CD4-positive, alpha-beta T cell (primary cell): ENCODE measurements at regions not wholly inside any gene's neighbourhood (a gene's known extent, or its start where the extent isn't known, plus 50 kb on each side); places are given as distances from the start of the nearest gene placed in this dataset.
"Not testable (repeated sequence)": the region's sequence is repeated elsewhere in the genome, so short reads cannot be mapped to it uniquely, and the experiment has no call there.

Experiments
- ATAC-seq: fragments of 200-7000 bp; cut with Tn5 transposase; one replicate; pipeline ENCODE4 v1.10.0; 2022; ENCODE audit warnings: mild to moderate bottlenecking; ENCODE audit not compliant: poor library complexity
- CTCF ChIA-PET: fragments of 350-600 bp; sonication (Branson Sonifier 250); formaldehyde crosslinking; loops from one replicate; lab custom pipeline; 2021; ENCODE audit warnings: antibody characterized with exemption, inconsistent platforms; lab: Charles Lee
- POLR2A ChIA-PET: fragments of 350-600 bp; sonication (Branson Sonifier 250); formaldehyde crosslinking; loops from one replicate; lab custom pipeline; 2021; ENCODE audit warnings: antibody characterized with exemption, inconsistent platforms; lab: Charles Lee
- DNase-seq, 14 experiments: peaks; one replicate each; pipeline ENCODE4 v3.0.0-alpha.2; 2013 to 2020; ENCODE audit warnings: mixed read lengths in 2 of 14
- H3K27ac ChIP-seq, 2 donors: one replicate each; pipeline versions ENCODE4 v1.5.1 to v1.7.0; 2013; ENCODE audit warnings: low read length in 2 of 2, low read depth in 1 of 2, mild to moderate bottlenecking in 1 of 2
- H3K27me3 ChIP-seq, 2 experiments: 1 replicate in 1 of 2; 2 replicates in 1 of 2; pipeline versions ENCODE4 v1.6.1 to v1.7.0; 2013; ENCODE audit warnings: low read length in 2 of 2, control low read depth in 1 of 2, mild to moderate bottlenecking in 1 of 2, moderate library complexity in 1 of 2; ENCODE audit not compliant: insufficient read depth in 2 of 2, control insufficient read depth in 1 of 2
- H3K36me3 ChIP-seq: one replicate; pipeline ENCODE4 v1.6.1; 2013; ENCODE audit warnings: low read length, control low read depth; ENCODE audit not compliant: insufficient read depth
- H3K4me1 ChIP-seq: one replicate; pipeline ENCODE4 v1.6.1; 2013; ENCODE audit warnings: low read length, control low read depth; ENCODE audit not compliant: insufficient read depth
- H3K4me3 ChIP-seq: one replicate; pipeline ENCODE4 v1.5.1; 2013; ENCODE audit warnings: mild to moderate bottlenecking, low read length, moderate library complexity
- H3K9me3 ChIP-seq, 2 experiments: 1 replicate in 1 of 2; 2 replicates in 1 of 2; pipeline versions ENCODE4 v1.6.1 to v1.7.0; 2013; ENCODE audit warnings: low read length in 2 of 2, mild to moderate bottlenecking in 2 of 2, control low read depth in 1 of 2, moderate library complexity in 1 of 2; ENCODE audit not compliant: control insufficient read depth in 1 of 2, insufficient read depth in 1 of 2
- H3K27ac Mint-ChIP-seq: one replicate; pipeline ENCODE4 v1.8.0; 2020; ENCODE audit warnings: mixed read lengths
- H3K27me3 Mint-ChIP-seq: one replicate; pipeline ENCODE4 v1.8.0; 2021; ENCODE audit warnings: mixed read lengths
- H3K36me3 Mint-ChIP-seq: one replicate; pipeline ENCODE4 v1.8.0; 2021; ENCODE audit warnings: low read depth, mixed read lengths
- H3K4me1 Mint-ChIP-seq: one replicate; pipeline ENCODE4 v1.8.0; 2021; ENCODE audit warnings: low read depth, mixed read lengths
- H3K4me3 Mint-ChIP-seq: one replicate; pipeline ENCODE4 v1.8.0; 2020; ENCODE audit warnings: mild to moderate bottlenecking, mixed read lengths
- H3K9me3 Mint-ChIP-seq: one replicate; pipeline ENCODE4 v1.8.0; 2020; ENCODE audit warnings: mixed read lengths
- intact Hi-C, 2 experiments: fragments of 100-400 bp; cut with DNase I in 1 of 2; cut with micrococcal nuclease in 1 of 2; formaldehyde crosslinking; loops; one replicate each; pipeline versions ENCODE4 v1.15.1 to v1.9.0; 2023 to 2025; cut with DNase I, micrococcal nuclease
- TF ChIP-seq, protein P1 (sequence below): fragments of 200-600 bp; IDR thresholded peaks from one replicate; pipeline ENCODE4 v1.8.0; 2022; ENCODE audit warnings: antibody characterized with exemption, mild to moderate bottlenecking

DNA sequence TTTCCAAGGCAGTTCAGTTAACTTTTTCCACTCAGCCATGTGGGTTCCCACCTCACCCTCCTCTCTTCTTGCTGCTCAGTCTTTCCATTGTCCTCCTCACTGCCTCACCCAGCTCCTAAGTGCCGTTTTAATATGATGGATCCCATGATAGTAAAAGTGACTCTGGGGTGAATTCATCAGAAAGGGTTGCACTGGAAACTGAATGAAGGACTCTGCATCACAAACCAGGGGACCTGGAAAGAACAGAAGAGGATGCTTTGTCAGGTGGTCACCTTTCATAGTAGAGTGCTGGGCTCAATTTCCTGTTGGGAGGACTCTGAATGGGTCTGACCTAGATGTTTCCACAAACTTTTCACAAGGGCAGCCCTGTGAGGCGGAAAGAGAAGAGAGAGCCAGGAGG, 67.8 kb upstream of the SLC8A3 start:
- no peaks in the 10 kb centered on the region for H3K36me3 ChIP-seq
- Mint-ChIP-seq H3K4me1 (no peaks in the 10 kb centered on the region), H3K36me3 (no peaks in the 10 kb centered on the region), H3K9me3 (no peaks in the 10 kb centered on the region), H3K27me3 (peaks cover 67% of the 10 kb centered on the region), H3K4me3 (no peak overlapping the region), H3K27ac (no peak overlapping the region)
- TF ChIP-seq, protein P1, sequence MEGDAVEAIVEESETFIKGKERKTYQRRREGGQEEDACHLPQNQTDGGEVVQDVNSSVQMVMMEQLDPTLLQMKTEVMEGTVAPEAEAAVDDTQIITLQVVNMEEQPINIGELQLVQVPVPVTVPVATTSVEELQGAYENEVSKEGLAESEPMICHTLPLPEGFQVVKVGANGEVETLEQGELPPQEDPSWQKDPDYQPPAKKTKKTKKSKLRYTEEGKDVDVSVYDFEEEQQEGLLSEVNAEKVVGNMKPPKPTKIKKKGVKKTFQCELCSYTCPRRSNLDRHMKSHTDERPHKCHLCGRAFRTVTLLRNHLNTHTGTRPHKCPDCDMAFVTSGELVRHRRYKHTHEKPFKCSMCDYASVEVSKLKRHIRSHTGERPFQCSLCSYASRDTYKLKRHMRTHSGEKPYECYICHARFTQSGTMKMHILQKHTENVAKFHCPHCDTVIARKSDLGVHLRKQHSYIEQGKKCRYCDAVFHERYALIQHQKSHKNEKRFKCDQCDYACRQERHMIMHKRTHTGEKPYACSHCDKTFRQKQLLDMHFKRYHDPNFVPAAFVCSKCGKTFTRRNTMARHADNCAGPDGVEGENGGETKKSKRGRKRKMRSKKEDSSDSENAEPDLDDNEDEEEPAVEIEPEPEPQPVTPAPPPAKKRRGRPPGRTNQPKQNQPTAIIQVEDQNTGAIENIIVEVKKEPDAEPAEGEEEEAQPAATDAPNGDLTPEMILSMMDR: no peak
- H3K27me3 ChIP-seq: peaks cover 27 to 41% of the 10 kb centered on the region in 2 experiments
- no peak for ATAC-seq
- intact Hi-C loops: no loop called here
- H3K27ac ChIP-seq: no peak overlapping the region
- ChIA-PET POLR2A (no interaction called here), CTCF (no interaction called here)
- no peak for DNase-seq
- peaks cover 8% of the 10 kb centered on the region for H3K4me1 ChIP-seq
- no peak overlapping the region for H3K4me3 ChIP-seq
- H3K9me3 ChIP-seq: peaks cover 0 to 9% of the 10 kb centered on the region in 2 experiments

DNA sequence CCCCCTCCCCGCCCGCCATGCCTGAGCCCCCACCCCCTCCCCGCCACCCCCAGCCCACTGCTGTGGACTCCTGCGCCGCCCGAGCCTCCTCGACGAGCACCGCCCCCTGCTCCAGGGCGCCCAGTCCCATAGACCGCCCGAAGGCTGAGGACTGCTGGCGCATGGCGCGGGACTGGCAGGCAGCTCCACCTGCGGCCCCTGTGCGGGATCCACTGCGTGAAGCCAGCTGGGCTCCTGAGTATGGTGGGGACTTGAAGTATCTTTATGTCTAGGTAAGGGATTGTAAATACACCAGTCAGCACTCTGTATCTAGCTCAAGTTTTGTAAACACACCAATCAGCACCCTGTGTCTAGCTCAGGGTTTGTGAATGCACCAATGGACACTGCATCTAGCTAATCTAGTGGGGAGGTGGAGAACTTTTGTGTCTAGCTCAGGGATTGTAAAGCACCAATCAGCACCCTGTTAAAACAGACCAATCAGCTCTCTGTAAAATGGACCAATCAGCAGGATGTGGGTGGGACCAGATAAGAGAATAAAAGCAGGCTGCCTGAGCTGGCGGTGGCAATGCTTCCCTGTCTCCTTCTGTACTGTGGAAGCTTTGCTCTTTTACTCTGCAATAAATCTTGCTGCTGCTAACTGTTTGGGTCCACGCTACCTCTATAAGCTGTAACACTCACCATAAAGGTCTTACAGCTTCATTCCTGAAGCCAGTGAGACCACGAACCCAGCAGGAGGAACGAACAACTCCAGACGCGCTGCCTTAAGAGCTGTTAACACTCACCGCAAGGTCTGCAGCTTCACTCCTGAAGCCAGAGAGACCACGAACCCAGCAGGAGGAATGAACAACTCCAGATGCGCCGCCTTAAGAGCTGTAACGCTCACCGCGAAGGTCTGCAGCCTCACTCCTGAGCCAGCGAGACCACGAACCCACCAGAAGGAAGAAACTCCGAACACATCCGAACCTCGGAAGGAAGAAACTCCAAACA, 66.6 kb upstream of the SLC8A3 start:
- H3K36me3 Mint-ChIP-seq, H3K27ac ChIP-seq, H3K27ac Mint-ChIP-seq, H3K9me3 ChIP-seq, POLR2A ChIA-PET, CTCF ChIA-PET, H3K4me1 ChIP-seq, H3K4me1 Mint-ChIP-seq, intact Hi-C loops, H3K36me3 ChIP-seq, H3K9me3 Mint-ChIP-seq: not testable (repeated sequence)
- H3K27me3 Mint-ChIP-seq: peaks cover 71% of the 10 kb centered on the region
- peak in 5 of 14 experiments; percentile 6 to 62 (median 28) for DNase-seq
- H3K4me3 ChIP-seq: peak overlapping the region; percentile 40
- peaks cover 27 to 49% of the 10 kb centered on the region in 2 experiments for H3K27me3 ChIP-seq
- H3K4me3 Mint-ChIP-seq: peak overlapping the region; percentile 82
- ATAC-seq: peak; percentile 55

DNA sequence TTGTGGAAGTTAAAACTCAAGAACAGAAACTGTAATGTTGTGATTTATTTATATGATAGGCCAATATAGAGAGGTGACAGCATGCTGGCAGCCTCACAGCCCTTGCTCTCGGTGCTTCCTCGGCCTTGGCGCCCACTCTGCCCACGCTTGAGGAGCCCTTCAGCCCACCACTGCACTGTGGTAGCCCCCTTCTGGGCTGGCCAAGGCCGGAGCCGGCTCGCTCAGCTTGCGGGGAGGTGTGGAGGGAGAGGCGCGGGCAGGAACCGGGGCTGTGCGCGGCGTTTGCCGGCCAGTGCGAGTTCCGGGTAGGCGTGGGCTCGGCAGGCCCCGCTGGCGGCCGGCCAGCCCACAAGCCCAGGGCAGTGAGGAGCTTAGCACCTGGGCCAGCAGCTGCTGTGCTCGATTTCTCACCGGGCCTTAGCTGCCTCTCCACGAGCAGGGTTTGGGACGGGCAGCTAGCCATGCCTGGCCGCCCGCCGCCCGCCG, 65.8 kb upstream of the SLC8A3 start:
- POLR2A ChIA-PET: no interaction called here
- H3K4me3 ChIP-seq: peak overlapping the region; percentile 20
- Mint-ChIP-seq H3K27ac (no peak overlapping the region), H3K4me3 (no peak overlapping the region), H3K9me3 (no peaks in the 10 kb centered on the region), H3K27me3 (peaks cover 79% of the 10 kb centered on the region), H3K36me3 (no peaks in the 10 kb centered on the region), H3K4me1 (no peaks in the 10 kb centered on the region)
- peaks cover 8% of the 10 kb centered on the region for H3K4me1 ChIP-seq
- peak in 2 of 14 experiments; percentile 12 to 31 for DNase-seq
- H3K27me3 ChIP-seq: peaks cover 29 to 55% of the 10 kb centered on the region in 2 experiments
- TF ChIP-seq, protein P1: no peak
- H3K27ac ChIP-seq: no peak overlapping the region
- intact Hi-C loops: no loop called here
- CTCF ChIA-PET: no interaction called here
- no peaks in the 10 kb centered on the region for H3K36me3 ChIP-seq
- no peak for ATAC-seq
- peaks cover 0 to 9% of the 10 kb centered on the region in 2 experiments for H3K9me3 ChIP-seq

DNA sequence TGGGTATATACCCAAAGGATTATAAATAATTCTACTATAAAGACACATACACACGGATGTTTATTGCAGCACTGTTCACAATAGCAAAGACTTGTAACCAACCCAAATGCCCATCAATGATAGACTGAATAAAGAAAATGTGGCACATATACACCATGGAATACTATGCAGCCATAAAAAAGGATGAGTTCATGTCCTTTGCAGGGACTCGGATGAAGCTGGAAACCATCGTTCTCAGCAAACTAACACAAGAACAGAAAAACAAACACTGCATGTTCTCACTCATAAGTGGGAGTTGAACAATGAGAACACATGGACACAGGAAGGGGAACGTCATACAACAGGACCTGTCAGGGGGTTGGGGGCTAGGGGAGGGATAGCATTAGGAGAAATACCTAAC, 64.8 kb upstream of the SLC8A3 start:
- POLR2A ChIA-PET, DNase-seq, H3K36me3 Mint-ChIP-seq, ATAC-seq, intact Hi-C loops, H3K9me3 Mint-ChIP-seq, H3K4me1 ChIP-seq, CTCF ChIA-PET, H3K4me1 Mint-ChIP-seq, H3K36me3 ChIP-seq, H3K27ac Mint-ChIP-seq, H3K9me3 ChIP-seq, H3K27ac ChIP-seq, H3K4me3 ChIP-seq: not testable (repeated sequence)
- Mint-ChIP-seq H3K27me3 (peaks cover 70% of the 10 kb centered on the region), H3K4me3 (peak overlapping the region; percentile 16)
- H3K27me3 ChIP-seq: peaks cover 27 to 48% of the 10 kb centered on the region in 2 experiments
